ENCODE measurements at regions not wholly inside any gene's neighbourhood (a gene's known extent, or its start where the extent isn't known, plus 50 kb on each side); places are given as distances from the start of the nearest gene placed in this dataset.

- intact Hi-C loops (cut with micrococcal nuclease) = no loop called here
Observed at GRCh38 chr13:23984546-23984945, 87.2 kb upstream of the C1QTNF9B start.

GRCh38 chr13:23985060-23985459, 87.8 kb upstream of the C1QTNF9B start:
- H3K27me3 Mint-ChIP-seq (ENCODE audit: low read depth in 3 of 3) = peaks cover 9 to 20% (median 15%) of the 10 kb centered on the region in 3 donors
- Histone ChIP-seq H3K27ac (ENCODE audit: low read depth in 1 of 2, low read length in 2 of 2) (no peak overlapping the region), H3K79me2 (ENCODE audit: insufficient read depth, low read length) (no peaks in the 10 kb centered on the region), H3K4me3 (replicated peaks in 1 of 3; ENCODE audit: low read depth in 2 of 3, low read length in 3 of 3) (no peak overlapping the region), H3K9ac (ENCODE audit: insufficient read depth, low read length, poor library complexity, severe bottlenecking) (no peak overlapping the region), H3K36me3 (replicated peaks in 1 of 2; ENCODE audit: control insufficient read depth in 1 of 2, insufficient read depth in 2 of 2, low read length in 2 of 2) (no peaks in the 10 kb centered on the region), H3K4me2 (replicated peaks; ENCODE audit: extremely low read depth, low read length, poor library complexity, severe bottlenecking) (no peak overlapping the region), H3K9me3 (replicated peaks in 1 of 2; ENCODE audit: control insufficient read depth in 1 of 2, insufficient read depth in 1 of 2, low read length in 2 of 2) (no peaks in the 10 kb centered on the region), H3K27me3 (ENCODE audit: control insufficient read depth in 2 of 2, insufficient read depth in 2 of 2, low read length in 2 of 2) (peaks cover 2 to 15% of the 10 kb centered on the region in 2 donors), H2AFZ (ENCODE audit: insufficient read depth, low read depth, low read length, poor library complexity, severe bottlenecking) (no peak overlapping the region), H4K20me1 (ENCODE audit: insufficient read depth, low read length) (no peaks in the 10 kb centered on the region), H3K4me1 (ENCODE audit: control insufficient read depth in 1 of 2, insufficient read depth in 2 of 2, low read length in 2 of 2) (peaks cover 4% of the 10 kb centered on the region in 2 donors)
- peaks cover 4% of the 10 kb centered on the region for H3K4me1 Mint-ChIP-seq
- intact Hi-C loops (cut with micrococcal nuclease) = no loop called here
- no peak for DNase-seq
- 87% methylated on average over 3 of the region's 7 CpGs for WGBS (ENCODE audit: insufficient coverage)
- peaks cover 0 to 1% (median 0%) of the 10 kb centered on the region in 7 donors for H3K9me3 Mint-ChIP-seq
- TF ChIP-seq CTCF (IDR thresholded peaks at IDR 0.05) = no peak
- H3K36me3 Mint-ChIP-seq = no peaks in the 10 kb centered on the region
- no peak overlapping the region for H3K27ac Mint-ChIP-seq
- no peak overlapping the region for H3K4me3 Mint-ChIP-seq

More at GRCh38 chr13:23984546-23984945, 87.2 kb upstream of the C1QTNF9B start:
- 95% methylated on average over 5 of the region's 8 CpGs for WGBS (ENCODE audit: insufficient coverage)
- no peaks in the 10 kb centered on the region for H3K36me3 Mint-ChIP-seq
- no peaks in the 10 kb centered on the region for H4K20me1 ChIP-seq (ENCODE audit: insufficient read depth, low read length)
- H3K27me3 ChIP-seq (ENCODE audit: control insufficient read depth in 2 of 2, insufficient read depth in 2 of 2, low read length in 2 of 2) = peaks cover 2 to 20% of the 10 kb centered on the region in 2 donors
- no peaks in the 10 kb centered on the region for H3K36me3 ChIP-seq (replicated peaks in 1 of 2; ENCODE audit: control insufficient read depth in 1 of 2, insufficient read depth in 2 of 2, low read length in 2 of 2)
- H3K27ac ChIP-seq (ENCODE audit: low read depth in 1 of 2, low read length in 2 of 2) = no peak overlapping the region
- no peak for TF ChIP-seq CTCF (IDR thresholded peaks at IDR 0.05)
- no peak overlapping the region for H3K4me2 ChIP-seq (replicated peaks; ENCODE audit: extremely low read depth, low read length, poor library complexity, severe bottlenecking)
- peaks cover 9% of the 10 kb centered on the region for H3K4me1 Mint-ChIP-seq
- H3K79me2 ChIP-seq (ENCODE audit: insufficient read depth, low read length) = no peaks in the 10 kb centered on the region
- H3K9ac ChIP-seq (ENCODE audit: insufficient read depth, low read length, poor library complexity, severe bottlenecking) = no peak overlapping the region
- H3K9me3 Mint-ChIP-seq = peaks cover 0 to 5% (median 0%) of the 10 kb centered on the region in 7 donors
- peaks cover 9% of the 10 kb centered on the region in 2 donors for H3K4me1 ChIP-seq (ENCODE audit: control insufficient read depth in 1 of 2, insufficient read depth in 2 of 2, low read length in 2 of 2)
- H3K4me3 Mint-ChIP-seq = no peak overlapping the region
- no peak overlapping the region for H3K4me3 ChIP-seq (replicated peaks in 1 of 3; ENCODE audit: low read depth in 2 of 3, low read length in 3 of 3)
- peaks cover 14 to 25% (median 20%) of the 10 kb centered on the region in 3 donors for H3K27me3 Mint-ChIP-seq (ENCODE audit: low read depth in 3 of 3)
- H2AFZ ChIP-seq (ENCODE audit: insufficient read depth, low read depth, low read length, poor library complexity, severe bottlenecking) = no peak overlapping the region
- H3K9me3 ChIP-seq (replicated peaks in 1 of 2; ENCODE audit: control insufficient read depth in 1 of 2, insufficient read depth in 1 of 2, low read length in 2 of 2) = no peaks in the 10 kb centered on the region
- no peak overlapping the region for H3K27ac Mint-ChIP-seq
- no peak for DNase-seq
